WTC11 (cell line): ENCODE measurements at regions not wholly inside any gene's neighbourhood (a gene's known extent, or its start where the extent isn't known, plus 50 kb on each side); places are given as distances from the start of the nearest gene placed in this dataset.
"Not testable (repeated sequence)": the region's sequence is repeated elsewhere in the genome, so short reads cannot be mapped to it uniquely, and the experiment has no call there.

ENCODE experiments used
- ATAC-seq: fragments of 200-7000 bp; cut with Tn5 transposase; 2 replicates; pipeline ENCODE4 v1.10.0; 2021; ENCODE audit warnings: mild to moderate bottlenecking, moderate library complexity
- CTCF ChIA-PET: fragments of 300-600 bp; sonication (Branson Sonifier 250); formaldehyde crosslinking; loops from one replicate; lab custom pipeline; 2021; ENCODE audit warnings: antibody characterized with exemption; lab: Charles Lee
- POLR2A ChIA-PET: fragments of 350-600 bp; sonication (Branson Sonifier 250); formaldehyde crosslinking; loops from one replicate; lab custom pipeline; 2021; ENCODE audit warnings: antibody characterized with exemption; lab: Charles Lee
- DNase-seq: peaks from one replicate; pipeline ENCODE4 v3.0.0; 2021; ENCODE audit warnings: low spot score
- H3K27ac Mint-ChIP-seq: 2 replicates; pipeline ENCODE4 v1.8.0; 2021; ENCODE audit warnings: mixed read lengths
- H3K27me3 Mint-ChIP-seq: 2 replicates; pipeline ENCODE4 v1.8.0; 2021; ENCODE audit warnings: low read depth, mild to moderate bottlenecking, moderate library complexity, mixed read lengths
- H3K36me3 Mint-ChIP-seq: 2 replicates; pipeline ENCODE4 v1.8.0; 2021; ENCODE audit warnings: mixed read lengths
- H3K4me1 Mint-ChIP-seq: 2 replicates; pipeline ENCODE4 v1.8.0; 2022; ENCODE audit warnings: mixed read lengths
- H3K4me3 Mint-ChIP-seq: 2 replicates; pipeline ENCODE4 v1.8.0; 2021; ENCODE audit warnings: mild to moderate bottlenecking, moderate library complexity, mixed read lengths
- H3K9me3 Mint-ChIP-seq: 2 replicates; pipeline ENCODE4 v1.8.0; 2021; ENCODE audit warnings: mixed read lengths
- ATF1 ChIP-seq: sonication (generic); formaldehyde crosslinking; IDR thresholded peaks from 2 replicates; pipeline ENCODE4 v1.8.1; 2023; ENCODE audit warnings: mild to moderate bottlenecking, moderate library complexity, missing genetic modification reagents
- FOXJ3 ChIP-seq: sonication (generic); formaldehyde crosslinking; IDR thresholded peaks from 2 replicates; pipeline ENCODE4 v1.9.0; 2021; ENCODE audit warnings: missing genetic modification reagents, mild to moderate bottlenecking, borderline replicate concordance
- FOXK1 ChIP-seq: sonication (generic); formaldehyde crosslinking; IDR thresholded peaks from 2 replicates; pipeline ENCODE4 v1.8.0; 2022; ENCODE audit warnings: mild to moderate bottlenecking, moderate library complexity, missing genetic modification reagents
- KAT7 ChIP-seq: sonication (generic); formaldehyde crosslinking; IDR thresholded peaks from 2 replicates; pipeline ENCODE4 v1.8.1; 2023; ENCODE audit warnings: missing genetic modification reagents, mild to moderate bottlenecking, borderline replicate concordance
- NR1H2 ChIP-seq: sonication (generic); formaldehyde crosslinking; IDR thresholded peaks from 2 replicates; pipeline ENCODE4 v1.9.0; 2021; ENCODE audit warnings: mild to moderate bottlenecking, moderate library complexity, missing genetic modification reagents
- RELA ChIP-seq: sonication (generic); formaldehyde crosslinking; IDR thresholded peaks from 2 replicates; pipeline ENCODE4 v1.8.1; 2022; ENCODE audit warnings: missing genetic modification reagents, mild to moderate bottlenecking, borderline replicate concordance
- USF1 ChIP-seq: sonication (generic); formaldehyde crosslinking; IDR thresholded peaks from 2 replicates; pipeline ENCODE4 v1.8.0; 2022; ENCODE audit warnings: mild to moderate bottlenecking, missing genetic modification reagents
- ZNF263 ChIP-seq: sonication (generic); formaldehyde crosslinking; IDR thresholded peaks from 2 replicates; pipeline ENCODE4 v1.8.1; 2022; ENCODE audit warnings: low read depth, mild to moderate bottlenecking, moderate library complexity, missing genetic modification reagents
- ZNF425 ChIP-seq: fragments of 250-450 bp; sonication (Bioruptor Pico); conservative IDR thresholded peaks from 2 replicates; pipeline ENCODE4 v1.9.0; 2021; ENCODE audit warnings: mild to moderate bottlenecking
- ZNF671 ChIP-seq: fragments of 250-450 bp; sonication (Bioruptor Pico); IDR thresholded peaks from 2 replicates; pipeline ENCODE4 v1.8.0; 2021; ENCODE audit warnings: mild to moderate bottlenecking
- TF ChIP-seq, protein P1 (sequence below): sonication (generic); formaldehyde crosslinking; IDR thresholded peaks from 2 replicates; pipeline ENCODE4 v1.8.0; 2022; ENCODE audit warnings: mild to moderate bottlenecking, missing genetic modification reagents
- TF ChIP-seq, protein P2 (sequence below): fragments of 250-450 bp; sonication (Bioruptor Pico); IDR thresholded peaks from 2 replicates; pipeline ENCODE4 v1.9.0; 2021; ENCODE audit warnings: mild to moderate bottlenecking
- TF ChIP-seq, protein P3 (sequence below): sonication (generic); formaldehyde crosslinking; conservative IDR thresholded peaks from 2 replicates; pipeline ENCODE4 v1.8.1; 2023; ENCODE audit warnings: mild to moderate bottlenecking, low read depth, missing genetic modification reagents, moderate library complexity
- TF ChIP-seq, protein P4 (sequence below): fragments of 250-450 bp; sonication (Bioruptor Pico); IDR thresholded peaks from 2 replicates; pipeline ENCODE4 v1.9.0; 2021; ENCODE audit warnings: mild to moderate bottlenecking, borderline replicate concordance

GRCh38 chr16:5222761-5223160, 125.2 kb upstream of the EEF2KMT start (continued):
- no peak for TF ChIP-seq USF1 (CRISPR knock-in tag)
- TF ChIP-seq, protein P1, sequence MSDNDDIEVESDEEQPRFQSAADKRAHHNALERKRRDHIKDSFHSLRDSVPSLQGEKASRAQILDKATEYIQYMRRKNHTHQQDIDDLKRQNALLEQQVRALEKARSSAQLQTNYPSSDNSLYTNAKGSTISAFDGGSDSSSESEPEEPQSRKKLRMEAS (CRISPR knock-in tag), result no peak
- TF ChIP-seq NR1H2 (CRISPR knock-in tag), result no peak
- no peak for TF ChIP-seq ZNF425 (CRISPR knock-in tag)
- no peak for TF ChIP-seq RELA (CRISPR knock-in tag)
- TF ChIP-seq, protein P2, sequence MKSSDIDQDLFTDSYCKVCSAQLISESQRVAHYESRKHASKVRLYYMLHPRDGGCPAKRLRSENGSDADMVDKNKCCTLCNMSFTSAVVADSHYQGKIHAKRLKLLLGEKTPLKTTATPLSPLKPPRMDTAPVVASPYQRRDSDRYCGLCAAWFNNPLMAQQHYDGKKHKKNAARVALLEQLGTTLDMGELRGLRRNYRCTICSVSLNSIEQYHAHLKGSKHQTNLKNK, result no peak
- no peak for TF ChIP-seq FOXJ3 (CRISPR knock-in tag)

DNA sequence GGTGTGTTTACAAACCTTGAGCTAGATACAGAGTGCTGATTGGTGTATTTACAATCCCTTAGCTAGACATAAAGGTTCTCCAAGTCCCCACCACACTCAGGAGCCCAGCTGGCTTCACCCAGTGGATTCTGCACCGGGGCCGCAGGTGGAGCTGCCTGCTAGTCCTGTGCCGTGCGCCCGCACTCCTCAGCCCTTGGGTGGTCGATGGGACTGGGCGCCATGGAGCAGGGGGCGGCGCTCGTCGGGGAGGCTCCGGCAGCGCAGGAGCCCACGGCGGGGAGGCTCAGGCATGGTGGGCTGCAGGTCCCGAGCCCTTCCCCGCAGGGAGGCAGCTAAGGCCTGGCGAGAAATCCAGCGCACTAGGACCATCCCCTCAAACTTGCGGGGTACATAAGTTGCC, 124.2 kb upstream of the EEF2KMT start:
- H3K4me3 Mint-ChIP-seq, DNase-seq, ATAC-seq, POLR2A ChIA-PET, CTCF ChIA-PET, H3K27ac Mint-ChIP-seq, H3K36me3 Mint-ChIP-seq: not testable (repeated sequence)
- H3K9me3 Mint-ChIP-seq, result peaks cover 18% of the 10 kb centered on the region
- peaks cover 22% of the 10 kb centered on the region for H3K4me1 Mint-ChIP-seq
- peaks cover 26% of the 10 kb centered on the region for H3K27me3 Mint-ChIP-seq

DNA sequence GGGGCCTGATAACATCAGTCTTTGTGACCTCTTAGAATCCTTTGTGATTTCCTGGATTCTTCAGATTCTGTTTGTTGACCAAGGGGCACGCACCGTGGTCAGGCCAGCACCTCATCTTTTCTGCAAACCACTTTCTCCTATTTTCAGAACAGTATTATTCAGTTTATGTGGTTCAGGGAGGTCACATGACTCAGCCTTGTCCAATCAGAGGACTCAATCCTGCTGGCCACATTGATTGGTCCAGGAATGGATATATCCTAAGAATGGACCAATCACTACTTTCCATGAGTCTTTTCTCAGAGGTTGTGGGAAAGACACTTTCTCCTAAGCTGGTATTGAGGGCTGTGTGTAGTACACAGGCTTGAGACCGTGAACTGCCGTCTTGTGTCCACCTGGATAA, 123.1 kb upstream of the EEF2KMT start:
- no peak overlapping the region for H3K27ac Mint-ChIP-seq
- H3K4me3 Mint-ChIP-seq, result no peak overlapping the region
- CTCF ChIA-PET, result no interaction called here
- TF ChIP-seq KAT7 (CRISPR knock-in tag), result no peak
- no peak for TF ChIP-seq ZNF671 (CRISPR knock-in tag)
- TF ChIP-seq, protein P3, sequence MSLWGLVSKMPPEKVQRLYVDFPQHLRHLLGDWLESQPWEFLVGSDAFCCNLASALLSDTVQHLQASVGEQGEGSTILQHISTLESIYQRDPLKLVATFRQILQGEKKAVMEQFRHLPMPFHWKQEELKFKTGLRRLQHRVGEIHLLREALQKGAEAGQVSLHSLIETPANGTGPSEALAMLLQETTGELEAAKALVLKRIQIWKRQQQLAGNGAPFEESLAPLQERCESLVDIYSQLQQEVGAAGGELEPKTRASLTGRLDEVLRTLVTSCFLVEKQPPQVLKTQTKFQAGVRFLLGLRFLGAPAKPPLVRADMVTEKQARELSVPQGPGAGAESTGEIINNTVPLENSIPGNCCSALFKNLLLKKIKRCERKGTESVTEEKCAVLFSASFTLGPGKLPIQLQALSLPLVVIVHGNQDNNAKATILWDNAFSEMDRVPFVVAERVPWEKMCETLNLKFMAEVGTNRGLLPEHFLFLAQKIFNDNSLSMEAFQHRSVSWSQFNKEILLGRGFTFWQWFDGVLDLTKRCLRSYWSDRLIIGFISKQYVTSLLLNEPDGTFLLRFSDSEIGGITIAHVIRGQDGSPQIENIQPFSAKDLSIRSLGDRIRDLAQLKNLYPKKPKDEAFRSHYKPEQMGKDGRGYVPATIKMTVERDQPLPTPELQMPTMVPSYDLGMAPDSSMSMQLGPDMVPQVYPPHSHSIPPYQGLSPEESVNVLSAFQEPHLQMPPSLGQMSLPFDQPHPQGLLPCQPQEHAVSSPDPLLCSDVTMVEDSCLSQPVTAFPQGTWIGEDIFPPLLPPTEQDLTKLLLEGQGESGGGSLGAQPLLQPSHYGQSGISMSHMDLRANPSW (CRISPR knock-in tag), result no peak
- no peak for TF ChIP-seq ATF1 (CRISPR knock-in tag)
- TF ChIP-seq ZNF263 (CRISPR knock-in tag), result no peak
- TF ChIP-seq, protein P4, sequence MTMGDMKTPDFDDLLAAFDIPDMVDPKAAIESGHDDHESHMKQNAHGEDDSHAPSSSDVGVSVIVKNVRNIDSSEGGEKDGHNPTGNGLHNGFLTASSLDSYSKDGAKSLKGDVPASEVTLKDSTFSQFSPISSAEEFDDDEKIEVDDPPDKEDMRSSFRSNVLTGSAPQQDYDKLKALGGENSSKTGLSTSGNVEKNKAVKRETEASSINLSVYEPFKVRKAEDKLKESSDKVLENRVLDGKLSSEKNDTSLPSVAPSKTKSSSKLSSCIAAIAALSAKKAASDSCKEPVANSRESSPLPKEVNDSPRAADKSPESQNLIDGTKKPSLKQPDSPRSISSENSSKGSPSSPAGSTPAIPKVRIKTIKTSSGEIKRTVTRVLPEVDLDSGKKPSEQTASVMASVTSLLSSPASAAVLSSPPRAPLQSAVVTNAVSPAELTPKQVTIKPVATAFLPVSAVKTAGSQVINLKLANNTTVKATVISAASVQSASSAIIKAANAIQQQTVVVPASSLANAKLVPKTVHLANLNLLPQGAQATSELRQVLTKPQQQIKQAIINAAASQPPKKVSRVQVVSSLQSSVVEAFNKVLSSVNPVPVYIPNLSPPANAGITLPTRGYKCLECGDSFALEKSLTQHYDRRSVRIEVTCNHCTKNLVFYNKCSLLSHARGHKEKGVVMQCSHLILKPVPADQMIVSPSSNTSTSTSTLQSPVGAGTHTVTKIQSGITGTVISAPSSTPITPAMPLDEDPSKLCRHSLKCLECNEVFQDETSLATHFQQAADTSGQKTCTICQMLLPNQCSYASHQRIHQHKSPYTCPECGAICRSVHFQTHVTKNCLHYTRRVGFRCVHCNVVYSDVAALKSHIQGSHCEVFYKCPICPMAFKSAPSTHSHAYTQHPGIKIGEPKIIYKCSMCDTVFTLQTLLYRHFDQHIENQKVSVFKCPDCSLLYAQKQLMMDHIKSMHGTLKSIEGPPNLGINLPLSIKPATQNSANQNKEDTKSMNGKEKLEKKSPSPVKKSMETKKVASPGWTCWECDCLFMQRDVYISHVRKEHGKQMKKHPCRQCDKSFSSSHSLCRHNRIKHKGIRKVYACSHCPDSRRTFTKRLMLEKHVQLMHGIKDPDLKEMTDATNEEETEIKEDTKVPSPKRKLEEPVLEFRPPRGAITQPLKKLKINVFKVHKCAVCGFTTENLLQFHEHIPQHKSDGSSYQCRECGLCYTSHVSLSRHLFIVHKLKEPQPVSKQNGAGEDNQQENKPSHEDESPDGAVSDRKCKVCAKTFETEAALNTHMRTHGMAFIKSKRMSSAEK (CRISPR knock-in tag), result no peak
- no peak for TF ChIP-seq FOXK1
- TF ChIP-seq, all 79 proteins: peak for 0
- Mint-ChIP-seq H3K9me3 (peaks cover 21% of the 10 kb centered on the region), H3K4me1 (peaks cover 14% of the 10 kb centered on the region), H3K36me3 (peaks cover 3% of the 10 kb centered on the region; the same call in 1 of the 2 replicates), H3K27me3 (peaks cover 37% of the 10 kb centered on the region)
- no peak for ATAC-seq
- no peak for DNase-seq
- POLR2A ChIA-PET, result no interaction called here
